DMS153 treated with DMSO at 0.1 percent for 48 hours (cell line): ENCODE measurements at regions not wholly inside any gene's neighbourhood (a gene's known extent, or its start where the extent isn't known, plus 50 kb on each side); places are given as distances from the start of the nearest gene placed in this dataset.

ENCODE experiments used
- DNase-seq: peaks from one replicate; lab custom pipeline; 2025; ENCODE audit not compliant: unreplicated experiment; lab: John Stamatoyannopoulos, UW

GRCh38 chr7:21028186-21028585 lies 241.5 kb upstream of the SP8 start:
- DNase-seq = peak; percentile 92

- no peak for DNase-seq
Measured at GRCh38 chr7:21028599-21028998, 241.9 kb upstream of the SP8 start.

- DNase-seq = no peak
Measured at GRCh38 chr7:21029006-21029405, 242.3 kb upstream of the SP8 start.

GRCh38 chr7:21030237-21030871 lies 243.7 kb upstream of the SP8 start:
- no peak for DNase-seq

GRCh38 chr7:21041252-21041651 lies 254.6 kb upstream of the SP8 start:
- no peak for DNase-seq

GRCh38 chr7:21041666-21042065 lies 255.0 kb upstream of the SP8 start:
- no peak for DNase-seq

- no peak for DNase-seq
Measured at GRCh38 chr7:21044384-21044783, 257.7 kb upstream of the SP8 start.

- no peak for DNase-seq
Measured at GRCh38 chr7:21044913-21045568, 258.4 kb upstream of the SP8 start.

- no peak for DNase-seq
Measured at GRCh38 chr7:21051865-21052264, 265.2 kb upstream of the SP8 start.

- DNase-seq = no peak
Measured at GRCh38 chr7:21054427-21055112, 267.9 kb upstream of the SP8 start.

- no peak for DNase-seq
Measured at GRCh38 chr7:21059069-21059468, 272.4 kb upstream of the SP8 start.

- no peak for DNase-seq
Measured at GRCh38 chr7:21063106-21063505, 276.4 kb upstream of the SP8 start.

GRCh38 chr7:21064698-21065648 lies 278.3 kb upstream of the SP8 start:
- no peak for DNase-seq

- DNase-seq = no peak
Measured at GRCh38 chr7:21066221-21066620, 279.5 kb upstream of the SP8 start.

GRCh38 chr7:21067216-21067615 lies 280.5 kb upstream of the SP8 start:
- DNase-seq = no peak

GRCh38 chr7:21070571-21071090 lies 283.9 kb upstream of the SP8 start:
- DNase-seq = no peak

- DNase-seq = no peak
Measured at GRCh38 chr7:21071561-21072501, 285.1 kb upstream of the SP8 start.

GRCh38 chr7:21076054-21076453 lies 289.4 kb upstream of the SP8 start:
- peak; percentile 93 for DNase-seq

- DNase-seq = peak; percentile 81
Measured at GRCh38 chr7:21076574-21076973, 289.9 kb upstream of the SP8 start.

GRCh38 chr7:21077602-21078001 lies 290.9 kb upstream of the SP8 start:
- DNase-seq = peak; percentile 38
